HUDEP-2 (cell line): ENCODE measurements at regions not wholly inside any gene's neighbourhood (a gene's known extent, or its start where the extent isn't known, plus 50 kb on each side); places are given as distances from the start of the nearest gene placed in this dataset.

Experiments used
- DNase-seq, 76 experiments: peaks; one replicate each; lab custom pipeline; 2025; ENCODE audit not compliant: unreplicated experiment in 76 of 76; lab: John Stamatoyannopoulos, UW

DNA sequence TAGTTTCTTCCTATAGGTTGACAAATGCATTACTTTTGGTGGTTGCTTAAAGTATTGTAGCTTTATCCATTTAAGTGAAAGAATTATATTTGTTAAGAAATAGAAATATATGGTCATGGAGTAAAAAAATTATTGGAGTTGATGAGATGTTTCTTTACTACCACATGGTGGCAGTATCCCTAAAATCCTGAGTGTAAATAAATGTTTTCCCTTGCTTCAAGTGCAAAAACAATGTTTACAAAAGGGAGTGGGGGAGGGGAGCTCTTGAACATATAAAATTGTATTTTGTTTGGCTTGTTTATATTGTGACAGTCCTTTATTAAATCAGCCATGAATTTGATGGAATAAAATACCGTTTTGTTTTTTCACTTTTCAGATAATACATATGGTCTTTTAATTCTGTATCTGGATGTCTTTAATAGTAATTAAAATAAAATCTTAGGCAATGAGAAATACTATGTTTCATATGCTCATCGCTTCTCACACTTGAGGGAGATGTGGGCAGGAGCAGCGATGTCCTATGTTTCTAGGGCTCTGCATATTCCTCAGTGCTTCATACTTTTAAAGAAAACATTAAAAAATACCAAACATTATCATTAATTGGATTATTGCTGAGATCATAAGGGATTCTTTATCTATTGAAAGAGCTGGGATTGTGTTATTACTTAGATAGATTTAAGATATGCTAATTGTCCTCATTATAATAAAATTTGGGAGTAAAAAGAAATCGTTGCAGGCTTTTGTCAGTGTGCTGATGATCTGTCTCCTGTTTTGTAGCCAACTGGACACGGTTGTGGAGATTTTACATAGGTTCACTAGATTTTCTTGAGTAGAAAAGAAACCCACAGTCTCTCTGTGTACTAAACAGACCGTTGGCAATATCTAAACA is 349.7 kb downstream of the TUSC7 start:
- DNase-seq = peak in 5 of 76 experiments; percentile 3 to 16 (median 9)

DNA sequence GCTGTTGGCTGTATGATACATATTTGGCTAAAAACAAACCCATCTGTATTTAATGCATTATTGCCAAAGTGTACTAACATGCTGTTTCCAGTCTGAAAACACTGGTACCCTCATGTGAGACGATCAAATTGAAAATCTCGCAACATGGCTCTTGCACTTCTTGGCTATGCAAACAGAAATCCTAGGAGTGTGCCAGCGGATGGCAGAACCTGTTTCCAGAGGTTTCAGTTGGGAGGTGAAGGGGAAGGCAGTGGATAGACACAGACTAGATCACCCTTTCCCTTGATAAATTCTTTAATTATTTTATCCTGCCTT is 350.3 kb downstream of the TUSC7 start:
- no peak for DNase-seq

DNA sequence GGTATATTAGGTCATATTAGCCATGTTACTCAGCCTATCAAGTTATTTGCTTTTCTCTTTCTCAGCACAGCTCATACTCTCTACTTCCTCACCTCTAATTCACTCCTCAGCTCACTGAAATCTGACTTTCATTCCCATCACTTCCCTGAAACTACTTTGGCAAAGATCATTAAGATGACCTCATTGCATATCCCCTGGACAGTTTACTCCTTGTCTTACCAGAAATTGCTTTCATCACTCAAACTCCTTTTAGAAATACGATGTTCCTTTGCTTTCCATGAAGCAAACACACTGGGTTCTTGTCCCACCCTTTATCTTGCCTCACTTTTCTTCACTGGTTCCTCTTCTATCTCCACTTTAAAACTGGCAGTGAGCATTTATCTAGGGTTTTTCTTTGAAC is 354.4 kb downstream of the TUSC7 start:
- no peak for DNase-seq

GRCh38 chr3:117068301-117068700 is 358.7 kb downstream of the TUSC7 start:
- no peak for DNase-seq

GRCh38 chr3:117074826-117075225 is 365.2 kb downstream of the TUSC7 start:
- DNase-seq = no peak

DNA sequence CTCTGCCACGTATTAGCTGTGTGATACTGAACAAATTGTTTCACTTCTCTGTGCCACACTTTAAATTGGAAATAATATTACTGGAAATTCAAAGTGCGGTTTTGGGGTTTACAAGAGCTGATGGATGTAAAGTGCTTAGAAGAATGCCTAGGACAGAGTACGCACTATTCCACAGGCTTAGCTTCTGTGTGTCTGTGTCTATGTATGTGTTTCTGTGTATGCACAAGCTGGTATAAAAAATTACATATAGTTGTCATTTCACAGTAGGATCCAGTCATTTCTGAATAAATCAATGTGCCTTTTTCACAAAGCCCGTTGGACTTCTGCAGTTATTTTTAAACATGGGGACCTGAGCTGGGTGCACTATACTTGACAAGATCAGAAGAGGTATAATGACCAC is 370.4 kb downstream of the TUSC7 start:
- DNase-seq = no peak

- no peak for DNase-seq
These were observed 371.3 kb downstream of the TUSC7 start for GRCh38 chr3:117080872-117081271.

DNA sequence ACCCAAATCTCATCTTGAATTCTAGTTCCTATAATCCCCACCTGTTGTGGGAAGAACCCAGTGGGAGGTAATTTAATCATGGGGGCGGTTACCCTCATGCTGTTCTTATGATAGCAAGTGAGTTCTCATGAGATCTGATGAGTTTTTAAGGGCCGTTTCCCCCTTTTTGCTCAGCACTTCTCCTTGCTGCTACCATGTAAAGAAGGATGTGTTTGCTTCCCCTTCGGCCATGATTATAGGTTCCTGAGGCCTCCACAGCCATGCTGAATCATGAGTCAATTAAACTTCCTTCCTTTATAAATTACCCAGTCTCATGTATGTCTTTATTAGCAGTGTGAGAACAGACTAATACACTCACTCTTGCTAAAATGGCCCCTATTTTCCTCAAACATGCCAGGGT is 374.7 kb downstream of the TUSC7 start:
- no peak for DNase-seq

DNA sequence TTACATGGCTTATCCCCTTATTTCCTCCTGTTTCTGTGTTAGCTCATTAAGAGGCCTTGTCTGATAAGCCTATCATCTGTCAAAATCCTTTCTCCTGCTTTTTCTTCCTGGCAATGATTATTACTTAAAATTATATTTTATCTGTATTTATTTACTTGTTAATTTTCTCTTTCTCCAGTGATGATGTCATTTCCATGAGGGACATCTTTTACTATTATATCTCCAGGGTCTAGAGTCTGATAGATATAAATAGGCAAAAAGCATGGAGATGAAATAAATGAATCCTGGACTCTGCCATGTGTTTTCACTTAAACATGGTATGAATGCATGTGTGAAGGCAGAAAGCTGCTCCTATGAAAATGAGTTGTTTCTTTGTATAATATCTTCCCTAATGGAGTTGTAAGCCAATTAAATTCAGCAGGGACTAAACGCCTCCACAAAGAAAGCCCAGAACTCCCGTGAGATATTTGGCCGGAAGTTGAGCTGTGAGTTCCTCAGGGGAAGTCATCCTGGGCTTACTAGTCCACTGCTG is 375.2 kb downstream of the TUSC7 start:
- DNase-seq = no peak

GRCh38 chr3:117091676-117092075 is 382.1 kb downstream of the TUSC7 start:
- no peak for DNase-seq

DNA sequence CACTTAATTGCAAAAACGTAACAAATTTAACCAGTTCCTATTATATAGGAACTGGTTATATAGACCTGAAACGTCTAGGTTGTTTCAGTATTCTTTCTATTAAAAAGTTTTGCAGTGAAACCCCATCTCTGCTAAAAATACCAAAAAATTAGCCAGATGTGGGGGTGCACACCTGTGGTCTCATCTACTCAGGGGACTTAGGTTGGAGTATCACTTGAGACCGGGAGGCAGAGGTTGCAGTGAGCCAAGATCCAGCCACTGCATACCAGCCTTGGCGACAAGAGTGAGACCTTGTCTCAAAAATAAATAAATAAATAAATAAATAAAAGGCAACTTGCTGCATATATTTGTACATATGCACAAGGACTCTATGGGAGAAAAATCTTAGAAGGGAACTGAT is 387.0 kb downstream of the TUSC7 start:
- DNase-seq = no peak

GRCh38 chr3:117097351-117097750 is 387.8 kb downstream of the TUSC7 start:
- DNase-seq = no peak

DNA sequence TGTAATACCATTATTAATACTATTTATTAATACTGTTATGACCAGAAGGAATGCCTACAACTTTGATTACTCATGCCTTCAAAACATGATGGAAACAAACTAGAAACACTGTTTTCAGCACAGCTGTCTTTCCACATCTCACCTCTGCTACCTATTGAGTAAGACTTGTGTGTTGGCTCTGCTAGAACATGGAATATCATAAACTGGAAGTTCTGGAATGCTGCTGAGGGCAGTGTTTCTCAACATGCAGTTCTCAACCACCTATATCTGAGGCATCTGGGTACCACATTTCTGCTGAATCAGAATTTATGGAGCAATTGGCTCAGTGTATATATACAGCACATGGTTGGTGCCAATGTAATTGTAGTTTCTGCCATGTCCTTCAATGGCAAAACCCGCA is 392.1 kb downstream of the TUSC7 start:
- no peak for DNase-seq

- DNase-seq = no peak
These were observed 392.8 kb downstream of the TUSC7 start for GRCh38 chr3:117102426-117102825.

DNA sequence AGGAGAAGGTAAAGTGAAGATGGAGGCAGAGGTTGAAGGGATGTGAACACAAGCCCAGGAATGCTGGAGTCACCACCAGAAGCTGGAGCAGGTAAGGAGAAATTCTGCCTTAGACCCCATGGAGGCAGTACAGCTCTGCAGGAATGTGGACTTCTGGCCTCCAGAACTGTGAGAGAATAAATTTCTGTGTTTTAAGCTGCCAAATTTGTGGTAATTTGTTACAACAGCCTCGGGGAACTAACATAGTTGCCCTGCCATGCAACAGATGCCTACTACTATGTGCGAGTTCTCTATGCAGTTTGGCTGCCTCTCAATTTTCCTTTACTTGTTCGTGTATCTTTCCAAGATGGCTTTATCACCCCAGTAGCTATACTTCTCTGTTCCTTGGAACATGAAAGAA is 394.1 kb downstream of the TUSC7 start:
- no peak for DNase-seq

GRCh38 chr3:117104381-117104780 is 394.8 kb downstream of the TUSC7 start:
- DNase-seq = no peak

- DNase-seq = no peak
These were observed 395.2 kb downstream of the TUSC7 start for GRCh38 chr3:117104792-117105191.

GRCh38 chr3:117105686-117106085 is 396.1 kb downstream of the TUSC7 start:
- no peak for DNase-seq

DNA sequence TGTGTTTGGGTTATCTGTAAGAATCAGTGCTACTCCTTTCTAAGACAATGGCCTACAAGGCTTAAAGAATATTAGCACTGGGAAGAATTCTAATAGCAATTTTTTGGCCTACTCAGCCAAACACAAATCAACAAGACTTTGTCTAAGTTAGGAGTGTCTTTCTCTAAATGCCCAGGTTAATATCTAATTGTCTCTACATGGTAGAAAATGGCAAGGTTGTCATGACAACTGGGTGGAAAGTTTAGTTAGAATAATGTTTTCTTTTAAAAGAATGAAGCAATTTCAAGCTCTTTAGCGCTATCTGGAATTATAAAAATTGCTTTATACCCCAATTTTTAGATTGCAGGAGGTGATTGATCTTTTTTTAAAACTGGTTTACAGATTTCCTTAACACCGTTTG is 396.8 kb downstream of the TUSC7 start:
- DNase-seq = no peak

- no peak for DNase-seq
These were observed 398.4 kb downstream of the TUSC7 start for GRCh38 chr3:117107946-117108345.

DNA sequence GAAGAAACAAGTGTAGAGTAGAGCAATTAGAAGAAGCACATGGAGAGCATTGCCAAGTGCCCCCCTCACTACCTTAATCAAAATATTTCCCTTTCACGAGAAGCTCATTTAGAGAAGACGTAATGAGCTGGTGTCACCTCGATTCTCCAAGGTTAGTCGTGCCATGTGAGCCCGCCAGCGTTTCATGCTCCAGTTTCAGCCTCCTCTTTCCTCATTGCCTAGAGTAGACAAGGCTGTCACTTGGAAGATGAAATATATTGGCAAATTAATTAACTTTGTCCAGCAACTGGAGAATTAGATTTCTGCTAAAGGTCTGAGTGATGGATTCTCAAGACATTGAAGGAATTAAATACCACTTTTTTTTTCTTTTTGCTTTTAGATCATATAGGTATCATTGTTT is 399.6 kb downstream of the TUSC7 start:
- DNase-seq = no peak

DNA sequence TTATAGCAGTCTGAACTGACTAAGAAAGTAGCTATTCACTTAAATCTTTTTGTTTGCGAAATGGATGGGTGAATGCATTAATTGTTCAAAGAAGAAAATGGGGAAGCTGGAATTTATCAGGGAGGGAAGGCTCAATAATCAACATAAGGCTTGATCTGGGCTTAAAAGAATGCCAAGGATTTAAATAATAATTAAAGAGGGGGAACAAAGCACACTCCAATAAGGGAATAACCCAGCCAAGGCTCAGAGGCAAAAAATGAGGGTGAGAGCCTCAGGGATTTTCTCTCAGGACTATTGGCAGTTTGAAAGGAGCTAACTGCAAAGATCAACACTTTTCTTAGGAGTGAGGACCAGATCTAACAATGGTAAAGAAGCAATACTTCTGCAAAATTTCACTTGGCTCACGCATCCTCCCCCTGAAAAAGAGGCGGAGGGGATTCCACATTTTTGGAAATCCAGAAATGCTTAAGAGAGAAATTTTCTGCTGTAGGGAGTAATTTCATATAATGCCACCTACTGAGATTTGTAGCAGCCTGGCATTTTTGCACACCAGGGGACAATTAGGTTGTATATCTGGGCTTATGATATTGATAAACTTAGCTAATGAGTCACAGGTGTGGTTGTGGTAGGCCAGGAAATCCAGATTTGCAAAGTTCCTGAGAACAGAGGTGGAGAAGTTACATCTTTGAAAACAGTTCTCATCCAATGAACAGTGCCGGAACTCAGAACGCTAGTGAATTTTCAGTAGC is 405.1 kb downstream of the TUSC7 start:
- no peak for DNase-seq
